BJ (cell line): ENCODE measurements at regions not wholly inside any gene's neighbourhood (a gene's known extent, or its start where the extent isn't known, plus 50 kb on each side); places are given as distances from the start of the nearest gene placed in this dataset.

Experiments
- CTCF ChIA-PET: fragments of 350-600 bp; formaldehyde crosslinking; extraction: SDS; loops from one replicate; lab custom pipeline; 2021; ENCODE audit warnings: antibody characterized with exemption, inconsistent platforms; lab: Yijun Ruan, JAX
- POLR2A ChIA-PET: fragments of 300-600 bp; sonication (Branson Sonifier 250); formaldehyde crosslinking; extraction: SDS; loops from one replicate; lab custom pipeline; 2021; ENCODE audit warnings: antibody characterized with exemption; lab: Charles Lee
- DNase-seq: peaks from one replicate; pipeline ENCODE4 v3.0.0-alpha.2; 2011; ENCODE audit warnings: low read depth
- H3K27me3 ChIP-seq: 2 replicates; pipeline ENCODE4 v1.6.0; 2011; ENCODE audit warnings: low read length; ENCODE audit not compliant: control insufficient read depth, insufficient read depth
- H3K36me3 ChIP-seq: 2 replicates; pipeline ENCODE4 v1.5.1; 2011; ENCODE audit warnings: low read length; ENCODE audit not compliant: control insufficient read depth, insufficient read depth
- H3K4me3 ChIP-seq: 2 replicates; pipeline ENCODE4 v1.5.1; 2011; ENCODE audit warnings: low read depth, mild to moderate bottlenecking, control low read depth, low read length
- TF ChIP-seq, protein P1 (sequence below): IDR thresholded peaks from 2 replicates; pipeline ENCODE4 v1.5.1; 2011; ENCODE audit warnings: low read depth, mild to moderate bottlenecking, control low read depth, inconsistent platforms, low read length, moderate library complexity; ENCODE audit not compliant: insufficient read depth

DNA sequence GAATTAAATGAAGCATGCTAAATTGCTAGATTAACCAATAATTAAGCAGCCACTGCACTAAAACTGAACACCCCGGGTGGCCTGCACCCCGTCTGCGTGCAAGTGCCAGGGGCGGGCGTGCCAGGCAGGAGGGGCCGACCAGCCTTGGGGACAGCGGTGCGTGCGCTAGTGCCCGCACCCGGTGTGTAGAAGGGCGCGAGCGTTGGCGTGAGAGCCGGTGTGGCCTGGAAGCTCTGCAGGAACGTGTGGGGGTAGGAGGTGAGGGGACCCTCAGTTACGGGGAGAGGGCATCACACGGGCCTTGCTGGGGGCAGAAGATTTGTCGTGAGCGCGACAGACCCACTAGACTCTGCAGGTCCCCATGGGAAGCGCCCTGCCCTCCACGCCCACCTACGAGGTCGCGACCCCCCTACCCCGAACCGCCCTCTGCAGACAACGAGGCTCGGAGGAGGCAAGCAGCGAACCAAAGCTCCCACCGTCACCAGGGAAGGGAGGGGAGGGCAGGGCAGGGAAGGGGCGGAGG lies 105.8 kb downstream of the FAM53A start:
- peak overlapping the region; percentile 80 for H3K4me3 ChIP-seq
- H3K36me3 ChIP-seq = no peaks in the 10 kb centered on the region
- CTCF ChIA-PET = interaction anchor here (1.0 kb wide), 1 partner anchor 65 kb away, joined by 3 read pairs; no protein-coding TSS in a partner anchor
- no peak for DNase-seq
- POLR2A ChIA-PET = no interaction called here
- TF ChIP-seq, protein P1, sequence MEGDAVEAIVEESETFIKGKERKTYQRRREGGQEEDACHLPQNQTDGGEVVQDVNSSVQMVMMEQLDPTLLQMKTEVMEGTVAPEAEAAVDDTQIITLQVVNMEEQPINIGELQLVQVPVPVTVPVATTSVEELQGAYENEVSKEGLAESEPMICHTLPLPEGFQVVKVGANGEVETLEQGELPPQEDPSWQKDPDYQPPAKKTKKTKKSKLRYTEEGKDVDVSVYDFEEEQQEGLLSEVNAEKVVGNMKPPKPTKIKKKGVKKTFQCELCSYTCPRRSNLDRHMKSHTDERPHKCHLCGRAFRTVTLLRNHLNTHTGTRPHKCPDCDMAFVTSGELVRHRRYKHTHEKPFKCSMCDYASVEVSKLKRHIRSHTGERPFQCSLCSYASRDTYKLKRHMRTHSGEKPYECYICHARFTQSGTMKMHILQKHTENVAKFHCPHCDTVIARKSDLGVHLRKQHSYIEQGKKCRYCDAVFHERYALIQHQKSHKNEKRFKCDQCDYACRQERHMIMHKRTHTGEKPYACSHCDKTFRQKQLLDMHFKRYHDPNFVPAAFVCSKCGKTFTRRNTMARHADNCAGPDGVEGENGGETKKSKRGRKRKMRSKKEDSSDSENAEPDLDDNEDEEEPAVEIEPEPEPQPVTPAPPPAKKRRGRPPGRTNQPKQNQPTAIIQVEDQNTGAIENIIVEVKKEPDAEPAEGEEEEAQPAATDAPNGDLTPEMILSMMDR = no peak
- no peaks in the 10 kb centered on the region; the same call in 1 of the 2 replicates for H3K27me3 ChIP-seq

GRCh38 chr4:1577822-1578217 lies 106.3 kb downstream of the FAM53A start:
- DNase-seq = no peak
- ChIA-PET POLR2A (no interaction called here), CTCF (interaction anchor here (1.0 kb wide), 1 partner anchor 65 kb away, joined by 3 read pairs; no protein-coding TSS in a partner anchor)
- TF ChIP-seq, protein P1 = no peak
- Histone ChIP-seq H3K27me3 (no peaks in the 10 kb centered on the region; the same call in 1 of the 2 replicates), H3K36me3 (no peaks in the 10 kb centered on the region), H3K4me3 (no peak overlapping the region)

DNA sequence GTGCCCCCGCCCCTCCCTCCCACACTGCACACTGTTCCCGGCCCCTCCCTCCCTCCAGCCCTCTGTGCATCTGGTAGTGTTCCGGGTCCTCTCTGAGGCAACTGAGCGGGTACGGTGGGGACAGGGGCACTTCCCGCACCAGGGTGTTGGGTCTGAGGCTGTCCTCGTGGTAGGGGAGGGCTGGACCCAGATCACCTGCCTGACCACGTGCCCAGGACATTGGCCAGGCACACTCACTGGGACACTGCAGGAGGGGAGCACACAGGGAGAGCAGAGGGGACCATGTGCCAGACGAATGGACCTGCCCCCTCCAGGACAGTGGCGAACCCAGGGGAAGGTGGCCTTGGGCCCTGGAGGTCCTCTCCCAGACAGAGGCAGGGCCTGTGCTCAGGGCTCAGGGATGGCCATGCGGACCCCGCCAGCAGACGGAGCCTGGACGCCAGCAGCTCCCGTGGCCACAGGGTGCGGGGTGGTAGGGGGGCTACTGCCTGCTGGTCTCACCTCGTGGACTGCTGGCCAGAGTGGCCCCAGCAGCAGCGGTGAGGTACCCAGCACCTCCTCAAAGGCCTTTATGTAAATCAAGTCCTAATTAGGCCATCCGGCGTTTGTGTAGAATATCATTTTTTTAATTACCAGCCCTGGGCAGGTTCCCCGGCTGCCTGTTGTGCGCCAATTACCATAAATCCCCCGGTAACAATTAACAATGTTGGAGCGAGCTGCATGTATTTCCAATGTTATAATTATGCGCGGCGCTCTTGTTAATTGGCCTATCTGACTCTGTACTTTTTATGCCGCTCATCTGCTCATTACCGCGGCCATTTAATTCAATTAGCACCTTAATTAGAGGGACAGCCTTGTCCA lies 106.9 kb downstream of the FAM53A start:
- Histone ChIP-seq H3K4me3 (no peak overlapping the region), H3K27me3 (no peaks in the 10 kb centered on the region; the same call in 1 of the 2 replicates), H3K36me3 (no peaks in the 10 kb centered on the region)
- DNase-seq = no peak
- CTCF ChIA-PET = interaction anchor here (1.0 kb wide), 1 partner anchor 64 kb away, joined by 3 read pairs; no protein-coding TSS in a partner anchor
- POLR2A ChIA-PET = no interaction called here
- TF ChIP-seq, protein P1 = no peak

DNA sequence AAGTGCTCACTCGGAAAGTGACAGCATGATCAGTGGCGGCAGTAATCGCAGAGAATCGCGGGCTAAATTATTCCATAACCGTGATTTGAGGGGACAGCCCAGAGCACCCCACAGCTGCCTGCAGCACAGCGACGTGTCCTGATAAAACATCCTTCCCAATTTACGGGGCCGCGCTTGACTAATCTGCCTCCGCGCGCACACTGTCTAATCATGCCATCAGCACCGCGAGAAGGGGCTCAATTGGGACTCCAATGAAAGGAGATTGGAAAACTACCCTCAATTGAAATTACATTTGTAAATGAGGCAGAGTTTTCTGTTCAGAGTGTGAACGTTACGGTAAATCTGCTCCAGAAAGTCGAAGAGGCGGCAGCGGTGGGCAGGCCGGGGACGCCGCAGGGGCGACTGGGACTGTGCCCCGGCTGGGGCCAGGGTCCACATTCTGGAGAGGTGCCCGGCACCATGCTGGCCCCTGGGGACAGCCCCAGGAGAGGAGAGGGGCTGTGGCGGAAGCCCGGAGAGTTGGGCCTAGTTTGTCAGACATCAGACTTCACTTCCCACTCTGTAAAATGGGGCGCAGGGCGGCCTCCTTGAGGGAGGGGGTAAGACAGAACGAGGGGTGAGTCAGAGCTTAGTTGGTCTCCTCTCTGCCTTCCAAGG lies 107.7 kb downstream of the FAM53A start:
- Histone ChIP-seq H3K4me3 (no peak overlapping the region), H3K27me3 (no peaks in the 10 kb centered on the region; the same call in 1 of the 2 replicates), H3K36me3 (no peaks in the 10 kb centered on the region)
- POLR2A ChIA-PET = no interaction called here
- CTCF ChIA-PET = no interaction called here
- TF ChIP-seq, protein P1 = no peak
- DNase-seq = no peak
